Stomach (tissue), 4 donors: ENCODE measurements at regions not wholly inside any gene's neighbourhood (a gene's known extent, or its start where the extent isn't known, plus 50 kb on each side); places are given as distances from the start of the nearest gene placed in this dataset.

Source experiments
- CTCF ChIP-seq, 7 experiments: fragments of 450-650 bp in 4 of 7; fragments of 200-600 bp in 3 of 7; sonication (generic) in 3 of 7; IDR thresholded peaks; one replicate each; pipeline ENCODE4 v1.5.1; 2016 to 2019; ENCODE audit warnings: antibody characterized with exemption in 7 of 7, control low read depth in 2 of 7, mild to moderate bottlenecking in 1 of 7
- POLR2A ChIP-seq, 4 donors: fragments of 450-650 bp; IDR thresholded peaks; one replicate each; pipeline ENCODE4 v1.6.1; 2016; ENCODE audit warnings: antibody characterized with exemption in 4 of 4, control low read depth in 2 of 4, mild to moderate bottlenecking in 1 of 4, moderate library complexity in 1 of 4
- POLR2AphosphoS5 ChIP-seq, 3 donors: sonication (generic); formaldehyde crosslinking; IDR thresholded peaks; one replicate each; pipeline ENCODE4 v1.6.1; 2016; ENCODE audit warnings: antibody characterized with exemption in 3 of 3

- TF ChIP-seq CTCF (IDR thresholded peaks at IDR 0.05) (no peak), POLR2A (IDR thresholded peaks at IDR 0.05) (no peak), POLR2AphosphoS5 (IDR thresholded peaks at IDR 0.05) (no peak)
These were observed 327.1 kb downstream of the ETAA1 start for GRCh38 chr2:67724261-67724660.
